ENCODE measurements at regions not wholly inside any gene's neighbourhood (a gene's known extent, or its start where the extent isn't known, plus 50 kb on each side); places are given as distances from the start of the nearest gene placed in this dataset.
"Not testable (repeated sequence)": the region's sequence is repeated elsewhere in the genome, so short reads cannot be mapped to it uniquely, and the experiment has no call there.

DNA sequence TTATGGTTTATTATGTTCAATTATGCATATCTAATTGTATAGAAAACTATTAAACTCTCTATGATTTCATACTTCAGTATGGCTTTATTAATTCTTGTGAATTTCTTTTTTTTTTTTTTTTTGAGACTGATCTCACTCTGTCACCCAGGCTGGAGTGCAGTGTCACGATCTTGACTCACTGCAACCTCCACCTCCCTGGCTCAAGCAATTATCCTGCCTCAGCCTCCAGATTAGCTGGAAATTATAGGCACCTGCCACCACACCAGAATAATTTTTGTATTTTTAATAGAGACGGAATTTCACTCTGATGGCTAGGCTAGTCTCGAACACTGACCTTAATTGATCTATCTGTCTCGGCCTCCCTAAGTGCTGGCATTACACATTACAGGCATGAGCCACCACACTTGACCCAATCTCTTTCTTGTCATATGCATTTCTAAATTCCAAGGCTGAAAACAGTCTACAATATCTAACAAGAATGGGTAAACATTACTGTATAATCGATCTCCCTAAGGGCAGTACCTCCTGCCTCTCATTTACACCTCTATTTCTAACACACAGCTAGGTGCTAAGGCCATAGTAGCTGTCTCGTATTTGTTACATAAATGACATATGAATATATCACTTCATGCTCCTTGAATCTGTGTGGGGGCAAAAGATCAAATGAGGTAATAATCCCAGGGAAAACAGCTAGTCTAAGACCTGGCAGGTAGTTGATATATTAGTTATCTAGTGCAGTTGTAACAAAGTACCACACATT lies 258.2 kb upstream of the CDH8 start:
- Histone ChIP-seq H3K36me3 (ENCODE audit: control insufficient read depth in 1 of 2, insufficient read depth in 2 of 2, low read length in 2 of 2) (no peaks in the 10 kb centered on the region), H3K4me1 (ENCODE audit: control insufficient read depth in 1 of 2, insufficient read depth in 2 of 2, low read length in 2 of 2) (no peaks in the 10 kb centered on the region), H3K9me3 (ENCODE audit: control insufficient read depth in 1 of 2, low read length in 2 of 2) (no peaks in the 10 kb centered on the region), H3K27ac (ENCODE audit: low read length) (no peak overlapping the region), H3K4me3 (ENCODE audit: low read depth in 1 of 2, low read length in 2 of 2) (no peak overlapping the region), H3K27me3 (ENCODE audit: low read depth, low read length) (no peaks in the 10 kb centered on the region)

DNA sequence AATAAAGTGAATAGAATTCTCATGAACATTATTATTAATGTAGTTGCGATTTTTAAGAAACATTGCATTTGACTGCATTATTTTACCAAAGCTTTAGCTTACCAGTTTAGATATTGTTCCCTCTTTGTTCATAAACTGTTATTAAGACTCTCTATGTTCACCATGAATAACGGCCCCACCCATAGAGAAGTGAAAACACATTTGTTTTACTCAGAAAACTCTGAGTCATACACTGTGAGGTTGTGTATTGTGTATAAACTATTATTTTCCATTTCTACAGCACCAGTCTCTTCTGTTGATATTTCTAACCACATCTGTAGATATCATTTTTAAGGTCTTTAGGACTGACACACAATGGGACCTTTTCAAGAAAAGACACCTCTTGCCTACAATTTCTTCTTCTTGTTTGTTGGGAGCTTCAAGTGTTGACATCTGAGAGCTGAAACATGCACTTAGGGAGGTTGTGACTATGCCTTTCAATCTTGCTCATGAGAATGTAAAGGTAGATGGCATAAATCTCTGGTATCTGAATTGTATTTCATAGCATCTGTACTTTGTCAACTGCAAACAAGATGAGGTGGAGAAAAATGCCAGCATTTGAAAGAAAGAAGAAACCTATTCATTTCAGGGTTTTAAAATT lies 252.9 kb upstream of the CDH8 start:
- Histone ChIP-seq H3K27me3 (ENCODE audit: low read depth, low read length) (no peaks in the 10 kb centered on the region), H3K4me1 (ENCODE audit: control insufficient read depth in 1 of 2, insufficient read depth in 2 of 2, low read length in 2 of 2) (no peaks in the 10 kb centered on the region), H3K4me3 (ENCODE audit: low read depth in 1 of 2, low read length in 2 of 2) (no peak overlapping the region)

DNA sequence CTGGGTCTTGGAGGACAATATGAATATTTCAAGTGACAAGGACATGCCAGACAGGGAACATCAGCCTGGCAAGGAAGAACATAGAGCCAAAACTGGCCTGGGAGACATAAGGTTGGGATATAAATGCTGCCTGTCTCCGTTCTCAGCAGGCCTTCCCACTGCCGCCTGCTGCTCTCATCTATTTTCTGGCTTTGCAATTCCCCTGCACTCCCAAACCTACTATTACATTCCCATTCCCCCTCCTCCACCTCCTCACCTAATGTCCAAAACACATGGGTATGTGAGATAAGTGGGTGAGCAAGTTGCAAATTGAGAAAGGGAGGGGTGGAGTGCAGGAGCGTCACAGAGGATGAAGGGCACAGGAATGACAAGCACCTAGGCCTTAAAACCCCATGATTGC lies 244.3 kb upstream of the CDH8 start:
- no peak overlapping the region for H3K27ac ChIP-seq (ENCODE audit: low read length)
- no peak overlapping the region for H3K4me3 ChIP-seq (ENCODE audit: low read depth in 1 of 2, low read length in 2 of 2)
- no peaks in the 10 kb centered on the region for H3K9me3 ChIP-seq (ENCODE audit: control insufficient read depth in 1 of 2, low read length in 2 of 2)
- H3K27me3 ChIP-seq (ENCODE audit: low read depth, low read length), result no peaks in the 10 kb centered on the region
- H3K36me3 ChIP-seq (ENCODE audit: control insufficient read depth in 1 of 2, insufficient read depth in 2 of 2, low read length in 2 of 2), result no peaks in the 10 kb centered on the region
- H3K4me1 ChIP-seq (ENCODE audit: control insufficient read depth in 1 of 2, insufficient read depth in 2 of 2, low read length in 2 of 2), result no peaks in the 10 kb centered on the region

More for the DNA sequence above, 252.9 kb upstream of the CDH8 start:
- Histone ChIP-seq H3K27ac (ENCODE audit: low read length) (no peak overlapping the region), H3K36me3 (ENCODE audit: control insufficient read depth in 1 of 2, insufficient read depth in 2 of 2, low read length in 2 of 2) (no peaks in the 10 kb centered on the region), H3K9me3 (ENCODE audit: control insufficient read depth in 1 of 2, low read length in 2 of 2) (no peaks in the 10 kb centered on the region)

DNA sequence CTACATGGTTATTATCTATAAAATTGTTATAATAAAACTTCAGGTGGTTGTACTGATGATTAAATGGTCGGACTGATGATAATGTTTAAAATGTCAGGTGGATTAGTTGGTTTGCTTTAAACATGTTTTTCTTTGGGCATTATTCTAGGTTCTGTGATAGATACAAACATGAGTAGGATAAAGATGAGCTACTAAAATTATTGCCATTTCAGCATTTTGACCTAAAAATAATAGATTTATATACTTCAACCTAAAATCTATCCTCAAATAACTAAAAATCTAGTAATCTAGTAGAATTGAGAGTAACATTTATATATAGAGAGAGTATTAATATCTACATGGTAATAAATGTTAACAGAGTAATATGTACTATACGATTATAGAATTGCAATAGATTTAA lies 241.7 kb upstream of the CDH8 start:
- Histone ChIP-seq H3K9me3 (ENCODE audit: control insufficient read depth in 1 of 2, low read length in 2 of 2) (no peaks in the 10 kb centered on the region), H3K4me1 (ENCODE audit: control insufficient read depth in 1 of 2, insufficient read depth in 2 of 2, low read length in 2 of 2) (no peaks in the 10 kb centered on the region), H3K27ac (ENCODE audit: low read length) (no peak overlapping the region), H3K4me3 (ENCODE audit: low read depth in 1 of 2, low read length in 2 of 2) (no peak overlapping the region), H3K27me3 (ENCODE audit: low read depth, low read length) (no peaks in the 10 kb centered on the region), H3K36me3 (ENCODE audit: control insufficient read depth in 1 of 2, insufficient read depth in 2 of 2, low read length in 2 of 2) (no peaks in the 10 kb centered on the region)

DNA sequence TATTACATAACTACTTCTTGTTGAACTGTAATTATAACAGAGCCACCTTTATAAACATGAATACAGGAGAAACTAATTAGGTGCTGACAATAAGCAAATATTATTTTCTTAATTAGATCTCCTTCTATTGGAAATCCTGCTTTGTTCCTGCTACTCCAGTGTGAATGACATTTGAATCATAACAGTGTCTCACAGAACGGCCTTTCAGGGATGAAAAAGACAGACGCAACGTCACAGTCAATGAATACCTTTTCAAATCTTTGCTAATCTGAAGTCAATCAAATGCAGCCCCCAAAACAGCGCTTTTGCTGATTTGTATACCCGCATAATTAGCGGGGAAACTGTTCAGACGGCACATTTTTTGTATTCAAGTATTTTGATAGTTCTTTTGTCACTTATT lies 240.4 kb upstream of the CDH8 start:
- Histone ChIP-seq H3K9me3 (ENCODE audit: control insufficient read depth in 1 of 2, low read length in 2 of 2) (no peaks in the 10 kb centered on the region), H3K4me3 (ENCODE audit: low read depth in 1 of 2, low read length in 2 of 2) (no peak overlapping the region)

DNA sequence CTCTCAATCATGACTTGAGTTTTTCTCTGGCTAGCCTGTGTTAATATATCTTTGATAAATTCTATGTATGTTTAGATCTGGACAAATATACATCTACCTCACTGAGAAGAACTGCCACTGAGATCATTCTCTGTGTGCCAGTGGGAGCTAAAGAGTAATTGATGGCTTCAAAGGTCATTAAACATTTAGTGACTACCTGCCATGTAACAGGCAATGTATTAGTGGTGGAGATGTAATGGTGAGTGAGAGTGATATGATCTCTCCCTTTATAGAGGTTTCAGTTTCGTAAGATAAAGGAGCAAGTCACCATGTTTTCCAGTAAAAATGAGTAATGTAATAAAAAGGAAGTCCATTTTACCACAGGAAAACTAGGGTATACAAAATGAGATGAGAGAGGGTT lies 235.8 kb upstream of the CDH8 start:
- Histone ChIP-seq H3K36me3 (ENCODE audit: control insufficient read depth in 1 of 2, insufficient read depth in 2 of 2, low read length in 2 of 2) (no peaks in the 10 kb centered on the region), H3K4me1 (ENCODE audit: control insufficient read depth in 1 of 2, insufficient read depth in 2 of 2, low read length in 2 of 2) (no peaks in the 10 kb centered on the region), H3K27me3 (ENCODE audit: low read depth, low read length) (no peaks in the 10 kb centered on the region), H3K9me3 (ENCODE audit: control insufficient read depth in 1 of 2, low read length in 2 of 2) (no peaks in the 10 kb centered on the region), H3K4me3 (ENCODE audit: low read depth in 1 of 2, low read length in 2 of 2) (no peak overlapping the region), H3K27ac (ENCODE audit: low read length) (no peak overlapping the region)

More for the DNA sequence above, 240.4 kb upstream of the CDH8 start:
- H3K4me1 ChIP-seq (ENCODE audit: control insufficient read depth in 1 of 2, insufficient read depth in 2 of 2, low read length in 2 of 2), result no peaks in the 10 kb centered on the region
- H3K27me3 ChIP-seq (ENCODE audit: low read depth, low read length), result no peaks in the 10 kb centered on the region
- H3K36me3 ChIP-seq (ENCODE audit: control insufficient read depth in 1 of 2, insufficient read depth in 2 of 2, low read length in 2 of 2), result no peaks in the 10 kb centered on the region
- H3K27ac ChIP-seq (ENCODE audit: low read length), result no peak overlapping the region

DNA sequence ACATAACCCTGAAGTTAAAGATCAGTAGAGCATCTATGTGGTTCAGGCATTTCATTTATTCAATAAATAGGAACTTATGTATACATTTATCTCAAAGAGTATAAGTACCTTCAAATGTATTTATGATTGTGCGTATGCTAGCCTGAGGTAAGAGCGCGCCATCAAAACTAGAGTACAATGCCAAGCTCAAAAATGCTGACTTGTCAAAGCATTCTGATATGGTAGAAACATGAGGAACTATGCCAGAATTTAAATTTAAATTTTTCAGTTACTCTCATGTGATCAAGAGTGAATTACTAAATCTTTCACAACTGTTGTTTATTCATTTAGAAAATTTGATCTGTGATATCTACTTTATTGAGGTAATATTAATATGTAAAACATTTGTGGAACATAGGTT lies 225.5 kb upstream of the CDH8 start:
- Histone ChIP-seq H3K9me3 (ENCODE audit: control insufficient read depth in 1 of 2, low read length in 2 of 2) (peaks cover 0 to 3% of the 10 kb centered on the region in 2 donors), H3K4me3 (ENCODE audit: low read depth in 1 of 2, low read length in 2 of 2) (no peak overlapping the region), H3K36me3 (ENCODE audit: control insufficient read depth in 1 of 2, insufficient read depth in 2 of 2, low read length in 2 of 2) (no peaks in the 10 kb centered on the region), H3K27ac (ENCODE audit: low read length) (no peak overlapping the region), H3K4me1 (ENCODE audit: control insufficient read depth in 1 of 2, insufficient read depth in 2 of 2, low read length in 2 of 2) (no peaks in the 10 kb centered on the region), H3K27me3 (ENCODE audit: low read depth, low read length) (no peaks in the 10 kb centered on the region)

DNA sequence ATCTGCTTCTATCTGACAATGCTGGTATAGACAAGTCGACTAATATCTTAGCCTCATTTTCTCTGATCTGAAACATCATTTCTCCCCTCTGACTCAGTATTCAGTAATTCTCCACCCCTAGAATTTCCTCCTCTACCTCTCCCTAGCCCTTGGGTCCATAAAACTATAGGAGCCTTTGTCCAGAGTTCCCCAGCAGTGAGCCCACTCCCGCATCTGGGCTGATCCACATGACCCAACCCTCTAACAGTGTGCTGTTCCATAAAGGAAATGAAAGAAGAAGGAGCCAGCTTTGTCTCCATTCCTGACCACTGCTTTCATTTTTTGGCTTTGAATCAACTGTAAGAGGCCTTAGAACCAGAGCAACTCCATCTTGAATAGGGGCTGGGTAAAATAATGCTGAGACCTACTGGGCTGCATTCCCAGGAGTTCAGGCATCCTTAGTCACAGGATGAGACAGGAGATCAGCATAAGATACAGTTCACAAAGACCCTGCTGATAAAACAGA lies 222.7 kb upstream of the CDH8 start:
- H3K4me1 ChIP-seq (ENCODE audit: control insufficient read depth in 1 of 2, insufficient read depth in 2 of 2, low read length in 2 of 2); H3K36me3 ChIP-seq (ENCODE audit: control insufficient read depth in 1 of 2, insufficient read depth in 2 of 2, low read length in 2 of 2); H3K4me3 ChIP-seq (ENCODE audit: low read depth in 1 of 2, low read length in 2 of 2): not testable (repeated sequence)

DNA sequence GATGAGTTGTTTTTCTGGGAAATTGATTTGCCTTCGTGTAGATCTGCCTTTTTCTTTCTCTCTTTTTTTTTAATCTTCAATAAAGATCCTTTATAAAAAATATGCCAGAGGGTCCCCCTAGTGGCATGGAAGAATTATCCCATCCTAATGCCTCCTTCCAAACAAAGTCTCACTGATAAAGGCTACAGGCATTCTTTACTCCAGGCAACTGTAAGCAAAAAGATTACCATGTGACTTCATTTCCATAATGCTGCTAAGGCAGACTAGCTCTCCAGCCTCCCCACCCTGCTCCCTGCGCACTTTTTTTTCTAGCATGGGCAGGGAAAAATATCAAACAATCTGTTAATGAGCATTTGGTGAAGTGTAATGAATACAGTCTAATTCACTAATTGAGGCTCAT lies 220.2 kb upstream of the CDH8 start:
- H3K27me3 ChIP-seq (ENCODE audit: low read depth, low read length), result no peaks in the 10 kb centered on the region
- H3K36me3 ChIP-seq (ENCODE audit: control insufficient read depth in 1 of 2, insufficient read depth in 2 of 2, low read length in 2 of 2), result no peaks in the 10 kb centered on the region
- no peak overlapping the region for H3K27ac ChIP-seq (ENCODE audit: low read length)
- H3K9me3 ChIP-seq (ENCODE audit: control insufficient read depth in 1 of 2, low read length in 2 of 2), result no peaks in the 10 kb centered on the region
- H3K4me1 ChIP-seq (ENCODE audit: control insufficient read depth in 1 of 2, insufficient read depth in 2 of 2, low read length in 2 of 2), result no peaks in the 10 kb centered on the region
- no peak overlapping the region for H3K4me3 ChIP-seq (ENCODE audit: low read depth in 1 of 2, low read length in 2 of 2)

More for the DNA sequence above, 222.7 kb upstream of the CDH8 start:
- not testable (repeated sequence) for H3K27me3 ChIP-seq (ENCODE audit: low read depth, low read length); H3K27ac ChIP-seq (ENCODE audit: low read length); H3K9me3 ChIP-seq (ENCODE audit: control insufficient read depth in 1 of 2, low read length in 2 of 2)

DNA sequence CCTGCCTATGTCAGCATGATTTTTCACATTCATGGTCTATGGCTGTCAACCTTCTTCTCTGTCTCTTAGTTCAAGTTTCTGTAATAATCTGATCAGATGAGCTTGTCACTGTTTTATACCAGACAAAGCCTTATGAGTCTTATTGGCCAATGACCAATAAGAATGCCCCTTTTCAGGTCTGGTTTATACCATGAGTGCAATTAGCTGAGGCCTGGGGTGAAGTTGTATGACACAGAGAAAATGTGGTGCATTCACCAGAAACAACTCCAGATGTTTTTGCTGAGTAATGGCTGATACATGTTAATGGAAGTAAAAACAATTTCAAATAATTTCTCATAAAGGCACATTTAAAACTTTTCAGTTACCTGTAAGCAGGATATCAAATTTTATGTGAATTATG lies 218.6 kb upstream of the CDH8 start:
- Histone ChIP-seq H3K27ac (ENCODE audit: low read length) (no peak overlapping the region), H3K9me3 (ENCODE audit: control insufficient read depth in 1 of 2, low read length in 2 of 2) (no peaks in the 10 kb centered on the region), H3K4me1 (ENCODE audit: control insufficient read depth in 1 of 2, insufficient read depth in 2 of 2, low read length in 2 of 2) (no peaks in the 10 kb centered on the region), H3K4me3 (ENCODE audit: low read depth in 1 of 2, low read length in 2 of 2) (no peak overlapping the region), H3K27me3 (ENCODE audit: low read depth, low read length) (no peaks in the 10 kb centered on the region), H3K36me3 (ENCODE audit: control insufficient read depth in 1 of 2, insufficient read depth in 2 of 2, low read length in 2 of 2) (no peaks in the 10 kb centered on the region)

DNA sequence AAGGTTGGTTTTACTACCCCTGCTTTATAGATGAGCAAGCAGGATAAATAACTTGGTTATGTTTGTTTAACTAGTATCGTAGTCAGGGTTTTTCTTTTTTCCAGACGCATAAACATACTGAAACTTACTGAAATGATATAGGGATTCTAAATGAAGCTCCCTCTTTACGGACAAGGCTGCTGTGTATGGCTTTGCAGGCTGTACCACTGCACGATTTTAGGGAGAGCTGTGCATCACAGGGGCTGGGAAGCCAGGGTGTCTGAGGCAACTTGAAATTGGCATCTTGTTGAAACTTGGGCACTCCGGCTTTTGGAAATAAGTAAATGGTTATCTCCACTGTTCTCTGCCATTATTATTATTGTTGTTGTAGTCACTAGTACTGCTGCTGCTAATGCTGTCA lies 218.1 kb upstream of the CDH8 start:
- Histone ChIP-seq H3K27ac (ENCODE audit: low read length) (no peak overlapping the region), H3K9me3 (ENCODE audit: control insufficient read depth in 1 of 2, low read length in 2 of 2) (no peaks in the 10 kb centered on the region), H3K4me3 (ENCODE audit: low read depth in 1 of 2, low read length in 2 of 2) (no peak overlapping the region), H3K27me3 (ENCODE audit: low read depth, low read length) (no peaks in the 10 kb centered on the region), H3K4me1 (ENCODE audit: control insufficient read depth in 1 of 2, insufficient read depth in 2 of 2, low read length in 2 of 2) (no peaks in the 10 kb centered on the region), H3K36me3 (ENCODE audit: control insufficient read depth in 1 of 2, insufficient read depth in 2 of 2, low read length in 2 of 2) (no peaks in the 10 kb centered on the region)

All from muscle layer of duodenum (tissue), 2 donors.